ENCODE measurements at regions not wholly inside any gene's neighbourhood (a gene's known extent, or its start where the extent isn't known, plus 50 kb on each side); places are given as distances from the start of the nearest gene placed in this dataset.
"Not testable (repeated sequence)": the region's sequence is repeated elsewhere in the genome, so short reads cannot be mapped to it uniquely, and the experiment has no call there.

DNA sequence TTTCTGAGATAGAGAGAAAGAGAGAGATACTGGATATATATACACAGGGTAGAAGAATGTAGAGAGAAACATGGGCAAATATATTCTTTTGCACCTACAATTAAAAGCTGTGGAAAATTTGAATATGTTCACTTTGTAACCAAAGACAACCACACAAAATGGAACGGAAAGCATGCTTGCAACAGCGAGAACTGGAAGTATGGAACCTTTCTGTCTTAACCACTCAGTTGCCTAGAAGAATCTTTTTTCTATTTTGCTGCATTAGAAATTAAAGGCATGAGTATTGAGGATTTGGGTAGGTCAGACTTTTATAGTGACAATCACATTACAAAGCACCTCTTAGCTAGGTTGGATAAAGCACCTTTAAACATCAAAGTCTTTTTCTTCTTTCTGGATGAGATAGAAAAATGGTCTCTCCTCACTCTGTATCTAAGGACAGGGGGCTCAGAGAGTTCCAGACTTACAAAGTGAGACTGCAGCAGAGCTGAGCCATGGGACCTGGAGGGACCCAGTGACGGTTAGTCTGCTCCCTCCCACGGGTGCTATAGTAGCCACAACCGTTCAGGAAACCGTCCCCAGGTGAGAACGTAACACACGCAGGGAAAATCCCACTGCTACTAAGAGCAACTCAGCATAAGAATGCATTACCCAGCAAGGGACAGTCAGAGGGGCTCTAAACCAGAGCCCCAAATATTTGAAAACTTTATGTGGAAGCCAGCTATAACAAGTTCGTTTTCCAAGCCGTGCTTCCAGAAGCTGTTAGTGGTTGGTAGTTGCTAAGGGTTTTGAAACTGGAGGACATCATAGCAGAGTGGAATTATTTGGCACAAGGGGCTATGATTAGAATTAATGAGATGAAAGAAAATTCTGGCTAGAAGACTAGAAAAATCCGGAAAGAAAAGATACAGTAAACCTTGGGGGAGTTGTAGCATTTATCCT, 97.1 kb downstream of the DAD1 start:
- intact Hi-C loops (cut with DNase I) = no loop called here
- TF ChIP-seq, protein P1, sequence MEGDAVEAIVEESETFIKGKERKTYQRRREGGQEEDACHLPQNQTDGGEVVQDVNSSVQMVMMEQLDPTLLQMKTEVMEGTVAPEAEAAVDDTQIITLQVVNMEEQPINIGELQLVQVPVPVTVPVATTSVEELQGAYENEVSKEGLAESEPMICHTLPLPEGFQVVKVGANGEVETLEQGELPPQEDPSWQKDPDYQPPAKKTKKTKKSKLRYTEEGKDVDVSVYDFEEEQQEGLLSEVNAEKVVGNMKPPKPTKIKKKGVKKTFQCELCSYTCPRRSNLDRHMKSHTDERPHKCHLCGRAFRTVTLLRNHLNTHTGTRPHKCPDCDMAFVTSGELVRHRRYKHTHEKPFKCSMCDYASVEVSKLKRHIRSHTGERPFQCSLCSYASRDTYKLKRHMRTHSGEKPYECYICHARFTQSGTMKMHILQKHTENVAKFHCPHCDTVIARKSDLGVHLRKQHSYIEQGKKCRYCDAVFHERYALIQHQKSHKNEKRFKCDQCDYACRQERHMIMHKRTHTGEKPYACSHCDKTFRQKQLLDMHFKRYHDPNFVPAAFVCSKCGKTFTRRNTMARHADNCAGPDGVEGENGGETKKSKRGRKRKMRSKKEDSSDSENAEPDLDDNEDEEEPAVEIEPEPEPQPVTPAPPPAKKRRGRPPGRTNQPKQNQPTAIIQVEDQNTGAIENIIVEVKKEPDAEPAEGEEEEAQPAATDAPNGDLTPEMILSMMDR (IDR thresholded peaks at IDR 0.05) = no peak
- 72 to 79% methylated on average over 11 of the region's 11 CpGs for WGBS, 2 donors
- Histone ChIP-seq H3K36me3 (no peaks in the 10 kb centered on the region), H3K9me3 (no peaks in the 10 kb centered on the region), H3K27me3 (peaks cover 0 to 3% (median 0%) of the 10 kb centered on the region in 7 donors), H3K4me1 (peaks cover 0 to 55% (median 19%) of the 10 kb centered on the region in 9 donors), H3K27ac (peak overlapping the region in 2 of 10 donors; percentile 42 to 77), H3K4me3 (peak overlapping the region in 1 of 10 donors; percentile 7)
- DNase-seq (no peak), ATAC-seq (peak in 1 of 8 donors; percentile 14)

DNA sequence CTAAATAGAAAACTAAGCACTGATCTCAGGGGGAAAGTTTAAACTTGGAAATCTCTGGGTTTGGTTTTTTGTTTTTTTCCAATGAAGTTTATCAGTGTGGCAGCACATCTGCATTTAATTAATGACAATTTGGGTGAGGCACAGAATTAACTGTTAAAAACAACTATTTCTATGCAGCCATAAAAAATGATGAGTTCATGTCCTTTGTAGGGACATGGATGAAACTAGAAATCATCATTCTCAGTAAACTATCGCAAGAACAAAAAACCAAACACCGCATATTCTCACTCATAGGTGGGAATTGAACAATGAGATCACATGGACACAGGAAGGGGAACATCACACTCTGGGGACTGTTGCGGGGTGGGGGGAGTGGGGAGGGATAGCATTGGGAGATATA, 98.0 kb downstream of the DAD1 start:
- DNase-seq; H3K27me3 ChIP-seq; H3K4me3 ChIP-seq; intact Hi-C loops (cut with DNase I); ATAC-seq; H3K9me3 ChIP-seq; H3K36me3 ChIP-seq: not testable (repeated sequence)
- H3K4me1 ChIP-seq = peaks cover 0 to 58% (median 20%) of the 10 kb centered on the region in 9 donors
- peak overlapping the region in 1 of 10 donors; percentile 32 for H3K27ac ChIP-seq
- 72% methylated on average over 2 of the region's 3 CpGs; no CpG with 5 or more reads in 1 of the 2 donors for WGBS, 2 donors

DNA sequence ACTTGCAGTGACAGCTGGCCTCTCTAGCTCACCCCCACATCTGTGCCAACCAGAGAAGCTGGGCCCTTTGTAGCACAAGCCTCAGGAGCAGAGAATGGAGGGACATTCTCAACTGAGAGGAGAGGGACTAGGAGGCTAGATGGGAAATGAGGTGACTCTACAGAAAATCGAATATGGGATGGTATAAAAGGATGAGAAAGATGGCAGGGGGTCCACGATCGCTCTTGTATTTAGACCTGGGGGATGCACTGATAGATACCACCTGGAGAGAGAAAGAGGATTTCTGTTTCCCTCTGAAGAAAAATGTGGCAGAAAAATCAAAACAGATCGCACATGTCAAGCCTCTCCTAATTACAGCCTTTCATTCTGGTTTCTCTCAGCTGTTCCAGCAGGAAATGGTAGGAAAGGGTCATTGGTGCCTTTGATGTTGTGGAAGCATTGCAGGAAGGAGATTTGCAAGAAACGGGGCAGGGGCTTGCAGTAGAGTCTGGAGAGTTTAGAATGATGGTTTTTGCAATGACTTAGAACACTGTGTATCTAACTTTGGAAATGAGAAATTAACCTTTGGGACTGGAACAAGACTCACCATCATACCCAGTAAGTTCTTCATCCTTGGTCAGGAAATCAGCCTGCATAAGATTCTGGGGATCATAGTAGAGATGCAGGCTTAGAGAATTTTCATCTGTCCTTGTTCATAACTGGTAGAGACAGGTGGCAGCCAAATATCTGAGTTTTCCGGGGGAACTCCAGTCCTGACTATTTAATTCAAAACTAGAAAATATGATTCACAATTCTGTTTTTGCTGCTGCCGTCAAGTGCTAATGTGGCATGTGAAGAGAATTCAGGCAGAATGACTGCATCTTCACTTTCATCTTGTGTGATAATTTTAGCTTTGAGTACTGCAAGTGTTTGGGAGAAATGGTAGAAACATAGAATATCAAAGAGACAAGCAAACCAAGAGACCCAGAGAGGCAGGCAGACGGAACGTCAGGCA, 98.8 kb downstream of the DAD1 start:
- TF ChIP-seq, protein P1 (IDR thresholded peaks at IDR 0.05) = no peak
- H3K9me3 ChIP-seq = no peaks in the 10 kb centered on the region
- no peak overlapping the region for H3K4me3 ChIP-seq
- H3K27me3 ChIP-seq = peaks cover 0 to 3% (median 0%) of the 10 kb centered on the region in 7 donors
- WGBS, 2 donors = 80% methylated on average over 9 of the region's 9 CpGs
- no peak for ATAC-seq
- DNase-seq = no peak
- no peaks in the 10 kb centered on the region for H3K36me3 ChIP-seq
- peaks cover 0 to 59% (median 22%) of the 10 kb centered on the region in 9 donors for H3K4me1 ChIP-seq
- intact Hi-C loops (cut with DNase I) = loop anchor here in 1 of 10 donors (5.0 kb wide), 1 partner anchor 57 kb away; no protein-coding TSS in a partner anchor
- H3K27ac ChIP-seq = peak overlapping the region in 2 of 10 donors; percentile 32 to 75

DNA sequence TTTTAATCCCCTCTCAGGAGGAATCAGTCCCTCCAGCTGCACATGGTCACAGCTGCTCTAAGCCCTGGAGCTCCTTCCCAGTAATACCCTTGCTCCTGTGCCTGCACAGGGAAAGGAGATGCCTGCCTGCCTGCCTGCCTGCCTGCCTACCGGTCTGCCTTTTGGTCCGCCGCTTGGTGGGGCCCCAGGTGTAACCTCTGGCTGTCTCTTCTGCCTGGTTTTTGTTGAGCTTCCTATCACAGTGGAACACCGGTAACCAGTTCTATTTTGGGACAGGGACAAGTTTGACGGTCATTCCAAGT, 99.8 kb downstream of the DAD1 start:
- H3K36me3 ChIP-seq = no peaks in the 10 kb centered on the region
- DNase-seq (no peak), ATAC-seq (peak in 7 of 8 donors; percentile 23 to 63 (median 31))
- no peak overlapping the region for H3K4me3 ChIP-seq
- H3K27me3 ChIP-seq = peaks cover 0 to 3% (median 0%) of the 10 kb centered on the region in 7 donors
- H3K27ac ChIP-seq = peak overlapping the region in 3 of 10 donors; percentile 32 to 75 (median 56)
- TF ChIP-seq, protein P1 (IDR thresholded peaks at IDR 0.05) = peak in 1 of 9 donors; percentile 12
- intact Hi-C loops (cut with DNase I) = loop anchor here in 1 of 10 donors (5.0 kb wide), 1 partner anchor 58 kb away; no protein-coding TSS in a partner anchor
- no peaks in the 10 kb centered on the region for H3K9me3 ChIP-seq
- WGBS, 2 donors = 31 to 34% methylated on average over 5 of the region's 5 CpGs
- peaks cover 0 to 62% (median 29%) of the 10 kb centered on the region in 9 donors for H3K4me1 ChIP-seq
